NCI-H1436 treated with DMSO at 0.1 percent for 48 hours (cell line): ENCODE measurements at regions not wholly inside any gene's neighbourhood (a gene's known extent, or its start where the extent isn't known, plus 50 kb on each side); places are given as distances from the start of the nearest gene placed in this dataset.

Source experiments
- DNase-seq: peaks from one replicate; lab custom pipeline; 2025; lab: John Stamatoyannopoulos, UW

DNA sequence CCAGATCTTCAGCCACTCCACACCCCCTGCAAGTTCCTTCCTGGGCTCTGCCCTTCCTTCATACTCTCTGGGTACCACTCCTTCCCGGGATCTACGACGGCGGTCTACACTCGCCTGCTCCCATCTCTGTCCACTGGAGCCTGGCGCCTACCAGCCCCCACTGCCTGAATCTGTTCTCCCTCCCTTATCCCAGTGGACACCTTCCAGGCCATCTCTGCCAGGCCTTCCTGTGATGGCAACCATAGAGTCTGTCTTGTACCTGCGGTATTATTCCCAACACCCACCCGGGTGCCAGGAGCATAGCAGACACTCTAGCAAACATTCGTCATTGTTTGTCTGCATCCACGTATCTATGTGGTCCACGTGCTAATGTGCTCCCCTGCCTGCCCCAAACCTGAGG lies 140.9 kb downstream of the ZFP36L2 start:
- DNase-seq, result no peak

DNA sequence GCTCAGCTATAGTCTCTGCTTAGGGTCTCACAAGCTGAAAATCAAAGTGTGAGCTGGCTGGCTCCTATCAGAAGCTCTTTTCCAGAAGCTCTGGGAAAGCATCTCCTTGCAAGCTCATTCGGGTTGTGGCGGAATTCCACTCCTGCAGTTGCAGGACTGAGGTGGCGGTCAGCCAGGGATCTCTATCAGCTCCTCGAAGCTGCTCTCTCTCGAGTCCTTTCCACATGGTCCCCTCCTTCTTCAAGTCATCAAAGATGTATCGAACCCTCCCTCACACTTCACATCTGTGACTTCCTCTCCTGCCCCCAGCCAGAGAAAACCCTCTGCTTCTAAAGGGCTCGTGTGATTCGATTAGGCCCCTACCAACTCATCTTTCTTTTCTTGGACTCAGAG lies 141.7 kb downstream of the ZFP36L2 start:
- no peak for DNase-seq

DNA sequence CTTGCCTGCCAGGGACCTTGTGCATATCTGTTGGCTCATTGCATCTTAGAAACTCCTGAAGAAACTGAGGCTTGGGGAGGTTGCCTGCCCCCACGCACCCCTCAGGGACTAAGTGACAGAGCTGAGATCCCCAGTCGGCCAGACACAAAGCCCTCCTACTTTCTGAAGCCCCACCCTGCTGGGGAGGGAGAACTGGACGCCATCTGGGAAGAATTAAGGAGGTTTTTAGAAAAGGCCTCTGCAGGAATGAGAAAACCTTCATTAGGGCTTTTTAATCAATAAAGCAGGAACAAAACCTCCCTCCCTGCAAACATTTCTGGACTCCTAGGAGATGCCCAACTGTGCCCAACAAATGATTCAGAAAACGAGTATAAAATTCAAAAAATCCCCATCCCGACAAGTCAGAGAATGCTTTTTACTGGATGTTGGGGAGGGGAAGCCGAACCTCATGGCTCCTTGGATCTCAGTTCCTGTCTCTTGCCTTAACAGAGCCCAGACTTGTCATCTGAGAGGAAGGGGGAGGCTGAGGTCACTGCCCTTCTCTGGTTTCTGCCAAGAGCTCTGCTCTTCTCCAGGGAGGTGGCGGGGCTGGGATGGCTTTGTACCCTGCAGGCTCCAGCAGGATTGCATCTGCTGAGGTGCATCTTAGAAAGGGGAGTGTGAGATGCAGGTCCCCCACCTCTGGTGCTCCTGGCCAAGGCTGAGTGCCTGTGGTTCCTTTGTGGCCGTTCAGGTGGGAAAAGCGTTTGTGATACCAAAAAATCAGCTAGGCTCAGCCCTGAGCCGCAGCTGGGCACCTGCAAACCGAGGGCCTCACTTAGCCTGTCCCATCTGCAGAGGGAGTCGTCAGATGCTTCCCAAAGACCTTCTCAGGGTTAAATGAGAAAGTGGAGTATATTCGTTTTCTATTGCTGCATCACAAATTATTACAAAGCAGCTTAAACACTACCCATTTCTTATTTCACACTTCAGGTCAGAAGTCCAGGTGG lies 142.4 kb downstream of the ZFP36L2 start:
- DNase-seq, result no peak

DNA sequence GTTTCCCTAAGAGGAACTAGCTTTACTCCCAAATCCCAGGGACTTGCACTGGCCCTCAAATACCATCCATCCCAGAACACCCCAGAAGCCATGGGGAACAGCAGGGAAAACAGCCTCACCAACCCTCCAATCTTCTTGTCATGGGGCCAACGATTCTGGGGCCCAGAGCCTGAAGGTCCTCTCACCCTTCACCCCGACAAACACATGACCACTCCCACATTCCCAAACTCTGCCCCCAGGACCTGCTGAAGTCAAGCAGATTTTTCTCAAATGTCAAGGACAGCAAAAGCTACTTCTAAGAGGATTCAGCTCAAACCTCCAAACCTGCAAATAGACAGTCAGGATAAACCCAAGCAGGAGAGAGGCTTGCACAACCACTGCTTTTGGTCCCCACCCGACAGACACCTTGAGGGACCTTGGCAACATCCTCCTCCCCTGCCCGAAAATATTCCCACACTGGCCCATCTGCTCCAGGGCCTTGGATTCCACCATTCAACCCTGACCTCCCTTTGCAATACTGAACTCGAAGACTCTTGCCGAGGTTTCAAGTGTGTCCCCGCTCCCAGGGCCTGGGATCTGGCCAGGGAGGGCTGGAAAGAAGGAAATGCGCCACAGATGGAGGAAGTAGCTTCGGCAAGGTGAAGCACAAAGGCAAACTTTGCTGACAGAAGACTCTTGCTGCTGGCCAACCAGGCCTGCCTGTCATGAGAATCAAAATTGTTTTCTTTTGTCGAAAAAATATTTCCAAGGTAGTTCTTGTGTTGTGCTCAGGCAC lies 143.3 kb downstream of the ZFP36L2 start:
- DNase-seq, result no peak

DNA sequence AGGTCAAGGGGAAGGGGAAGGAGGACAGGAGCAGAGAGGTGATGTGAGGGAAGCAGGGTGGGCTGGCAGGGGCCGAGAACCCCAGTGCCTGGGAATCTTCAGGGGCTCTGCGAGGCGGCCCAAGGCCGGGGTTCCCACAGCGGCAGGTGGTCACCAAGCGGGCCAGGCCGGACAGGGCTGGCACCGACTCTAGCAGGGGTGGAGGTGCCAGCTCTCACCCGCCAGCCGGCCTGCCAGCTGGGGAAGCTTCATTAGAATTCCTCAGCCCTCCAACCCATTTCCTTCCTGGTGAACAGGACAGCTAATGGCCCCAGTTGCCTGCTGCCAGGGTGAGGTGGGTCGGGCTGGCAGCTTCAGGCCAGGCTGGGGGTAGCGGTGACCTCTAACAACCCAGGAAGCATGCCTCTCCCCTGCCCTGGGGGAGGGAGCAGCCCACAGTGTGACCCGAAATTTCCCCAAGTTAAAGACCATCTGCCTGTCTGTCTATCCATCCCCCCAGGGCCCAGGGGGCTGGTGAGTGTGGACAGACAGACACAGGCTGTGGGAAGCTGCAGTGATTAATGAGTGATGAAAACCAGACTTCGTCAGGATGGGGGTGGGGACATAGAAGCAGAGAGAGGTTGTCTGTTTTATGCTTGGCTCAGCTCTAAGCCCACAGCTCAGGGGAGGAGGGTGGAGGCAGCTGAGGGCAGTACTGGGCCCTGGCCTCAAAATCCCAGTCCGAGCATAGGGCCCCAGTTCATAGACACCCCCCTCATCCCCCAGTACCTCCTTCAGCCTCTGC lies 144.1 kb downstream of the ZFP36L2 start:
- no peak for DNase-seq

DNA sequence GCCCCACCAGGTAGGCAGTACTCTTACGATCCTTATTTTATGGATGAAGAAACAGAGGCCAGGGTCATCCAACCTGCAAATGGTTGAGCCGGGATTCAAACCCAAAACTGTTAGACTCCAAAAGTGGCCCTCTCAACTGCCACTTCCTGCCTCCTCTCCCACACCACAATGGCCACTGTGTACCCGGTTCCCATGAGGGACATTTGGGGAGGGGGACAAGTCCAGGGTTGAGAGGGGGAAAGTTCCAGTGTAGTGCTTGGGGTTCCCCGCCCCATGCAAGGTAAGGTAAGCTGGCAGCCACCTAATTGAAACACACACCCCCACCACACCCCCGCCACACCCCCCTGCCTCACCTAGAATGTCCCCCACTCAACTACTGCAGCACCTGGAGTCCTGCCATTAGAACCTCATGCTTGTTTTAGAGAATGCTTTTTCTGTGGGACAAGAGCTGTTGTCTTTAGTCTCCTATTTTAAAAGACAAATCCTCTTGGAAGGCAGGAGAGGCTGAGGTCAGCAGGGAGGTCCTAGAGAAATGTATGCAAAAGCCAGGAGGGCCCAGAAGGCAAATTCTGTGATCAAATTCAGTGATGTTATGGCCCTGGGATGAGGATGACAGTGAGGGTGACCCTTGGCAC lies 145.2 kb downstream of the ZFP36L2 start:
- DNase-seq, result no peak

DNA sequence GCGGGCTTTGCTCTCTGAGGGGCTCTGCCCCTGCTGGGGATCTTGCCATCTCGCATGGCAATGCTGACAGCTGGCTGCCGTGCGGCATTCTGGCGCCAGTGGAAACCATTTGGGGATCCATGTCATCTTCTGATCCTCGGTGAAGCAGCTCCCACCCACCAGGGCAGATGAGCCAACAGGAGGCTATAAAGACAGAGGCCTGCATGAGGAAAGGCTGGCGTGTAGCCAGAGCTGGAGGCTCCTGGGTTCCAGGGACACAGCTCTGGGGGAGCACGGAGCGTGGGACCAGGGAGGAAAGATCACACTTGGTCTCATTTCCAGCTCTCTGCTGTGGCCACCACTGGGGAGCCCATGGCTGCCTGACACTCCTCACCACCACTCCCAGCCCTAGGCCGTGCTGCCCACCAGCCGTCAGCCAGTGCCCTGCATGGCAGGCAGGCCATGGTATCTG lies 145.8 kb downstream of the ZFP36L2 start:
- no peak for DNase-seq

DNA sequence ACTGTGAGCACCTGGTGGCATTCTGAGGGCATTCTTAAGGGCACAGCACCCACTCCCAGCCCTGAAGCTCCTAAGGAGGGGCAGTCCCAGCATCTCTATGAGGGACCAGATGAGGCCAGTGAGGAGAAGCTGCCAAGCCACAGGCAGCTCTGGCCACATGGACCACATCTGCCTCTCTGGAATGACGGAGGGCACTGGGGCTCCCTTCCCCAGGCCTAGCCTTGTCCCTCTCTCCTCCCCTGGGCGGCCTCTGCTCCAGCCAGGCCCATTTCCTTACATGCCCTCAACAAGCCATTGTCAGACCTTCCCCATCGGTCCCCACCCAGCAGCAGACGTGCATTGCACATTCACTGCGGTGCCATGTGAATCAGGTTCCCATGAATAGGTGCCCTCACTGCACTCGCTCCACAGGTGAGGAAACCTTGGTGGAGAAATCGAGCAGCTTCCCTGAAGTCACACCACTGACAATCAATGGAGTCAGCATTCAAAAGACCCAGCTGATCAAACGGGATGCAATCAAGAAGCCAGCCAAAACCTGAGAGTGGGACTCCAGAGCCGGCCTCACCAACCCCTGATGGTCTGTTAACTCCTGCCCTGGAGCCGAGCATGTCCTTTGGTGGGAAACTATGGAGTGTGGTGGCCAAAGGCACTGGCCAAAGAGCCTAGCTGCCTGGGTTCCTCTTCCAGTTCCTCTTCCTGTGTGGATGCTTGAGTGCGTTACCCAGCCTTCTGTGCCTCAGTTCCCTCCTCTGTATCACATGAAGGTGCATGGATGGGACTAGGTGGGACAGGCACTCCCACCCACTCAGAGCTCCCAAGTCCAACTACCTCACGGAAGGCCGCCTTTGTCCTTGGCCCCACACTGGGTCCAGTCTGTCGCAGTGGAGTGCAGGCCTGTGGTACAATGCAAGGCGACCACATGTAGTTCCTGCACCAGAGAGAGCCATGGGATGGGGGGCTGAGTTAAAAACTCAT lies 147.3 kb downstream of the ZFP36L2 start:
- no peak for DNase-seq

DNA sequence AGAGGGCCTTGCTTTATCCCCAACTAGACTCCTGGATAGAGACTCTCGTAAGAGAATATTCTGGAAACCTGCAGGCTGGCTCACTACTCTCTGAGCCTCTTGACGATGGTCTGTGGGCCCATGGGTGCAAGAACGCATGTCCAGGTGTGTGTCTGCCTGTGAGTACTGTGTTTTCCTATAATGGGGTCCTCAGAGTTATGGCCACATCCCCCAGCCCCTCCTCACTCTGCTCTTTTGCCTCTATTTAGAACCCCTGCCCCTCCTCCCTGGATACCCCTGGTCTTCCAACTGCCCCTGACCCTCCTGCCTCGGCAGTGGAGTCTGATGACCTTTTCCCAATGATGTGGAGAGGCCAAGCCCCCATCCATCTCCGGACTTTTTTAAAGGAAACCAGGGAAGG lies 148.1 kb downstream of the ZFP36L2 start:
- no peak for DNase-seq

DNA sequence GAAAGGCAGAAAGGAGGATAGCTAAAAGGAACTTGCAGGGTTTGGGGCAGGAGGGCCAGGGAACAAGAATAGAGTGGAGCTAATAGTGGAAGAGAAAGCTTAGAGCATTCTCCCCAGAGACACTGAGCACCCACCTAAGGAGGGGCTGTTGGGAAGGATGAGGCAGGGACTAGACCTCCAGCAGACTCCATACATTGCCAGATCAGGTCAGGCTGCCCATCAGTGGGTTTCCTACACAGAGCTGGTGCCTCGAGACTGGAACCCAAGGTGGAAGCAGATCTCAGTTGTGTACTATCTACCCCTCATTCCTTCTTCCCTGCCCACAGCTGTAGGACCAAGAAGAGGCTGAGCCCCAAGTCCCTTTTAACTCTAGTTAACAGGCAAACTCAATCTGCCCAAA lies 148.5 kb downstream of the ZFP36L2 start:
- DNase-seq, result no peak

DNA sequence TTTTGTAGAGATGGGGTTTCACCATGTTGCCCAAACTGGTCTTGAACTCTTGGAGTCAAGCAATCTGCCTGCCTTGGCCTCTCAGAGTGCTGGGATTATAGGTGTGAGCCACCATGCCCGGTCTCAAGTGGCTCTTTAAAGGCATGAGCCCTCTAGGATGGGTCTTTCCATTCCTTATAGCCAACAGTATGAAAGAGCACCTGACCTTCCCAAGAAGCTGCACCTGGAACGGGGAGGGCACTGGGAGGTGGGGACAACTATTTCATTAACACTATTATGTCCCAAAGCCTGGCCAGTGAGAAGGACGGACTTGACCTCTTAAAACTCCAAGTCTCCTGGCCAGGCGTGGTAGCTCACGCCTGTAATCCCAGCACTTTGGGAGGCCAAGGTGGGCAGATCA lies 149.7 kb downstream of the ZFP36L2 start:
- DNase-seq, result no peak

DNA sequence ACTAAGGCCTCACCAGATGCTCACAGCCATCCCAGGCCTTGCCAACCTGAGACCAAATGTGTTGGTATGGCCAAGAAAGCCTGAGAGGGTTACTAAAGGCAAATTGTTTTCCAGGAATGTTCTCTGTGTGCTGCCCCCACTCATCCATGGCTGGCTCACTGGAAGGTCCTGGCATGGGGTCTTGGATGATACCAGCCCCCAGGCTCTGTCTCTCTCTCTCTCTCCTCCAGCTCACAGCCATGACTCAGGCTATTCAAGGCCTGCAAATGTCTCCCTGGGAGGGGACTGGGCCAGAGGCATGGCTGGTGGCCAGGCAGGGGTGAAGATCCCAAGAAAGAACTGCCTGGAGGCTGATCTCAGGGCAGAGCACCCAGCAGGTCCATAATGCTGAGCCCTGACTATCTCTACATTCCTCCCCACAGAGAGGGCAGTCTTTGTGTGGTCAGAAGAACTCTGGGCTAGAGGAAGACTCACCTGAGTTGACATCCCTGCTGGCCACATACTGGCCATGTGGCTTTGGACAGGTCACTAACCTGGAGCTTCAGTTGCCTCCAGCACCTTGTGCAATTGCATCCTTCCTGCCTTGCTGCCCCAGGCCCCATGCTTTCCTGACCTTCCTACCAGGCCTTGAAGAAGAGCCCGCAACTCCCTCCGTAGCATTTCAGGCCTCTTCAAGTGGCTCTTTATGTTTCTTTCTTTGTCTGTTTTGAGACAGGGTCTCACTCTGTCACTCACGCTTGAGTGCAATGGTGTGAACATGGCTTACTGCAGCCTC lies 150.4 kb downstream of the ZFP36L2 start:
- DNase-seq, result no peak

DNA sequence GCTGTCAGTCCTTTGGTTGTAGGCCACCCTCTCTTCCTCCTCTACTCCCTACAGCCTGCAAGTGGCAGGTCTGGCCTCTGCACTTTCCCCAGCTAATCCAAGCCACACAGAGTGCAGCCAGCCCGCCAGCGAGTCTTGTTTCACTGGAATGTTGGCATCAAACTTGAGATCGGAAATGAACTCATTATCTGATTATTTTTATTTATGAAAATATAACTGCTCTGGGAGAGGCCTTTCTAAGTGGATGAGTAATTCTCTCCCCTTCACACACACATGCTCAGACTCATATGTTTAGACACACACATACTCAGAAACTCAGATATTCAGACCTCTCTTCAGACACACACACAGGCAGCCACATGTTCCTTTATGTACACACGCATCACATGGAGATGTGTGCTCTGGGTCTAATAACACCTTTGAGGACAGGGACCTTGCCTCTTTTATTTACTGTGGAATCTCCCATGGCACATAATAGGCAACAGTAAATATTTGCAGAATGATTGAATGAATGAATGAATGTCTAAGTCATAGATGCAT lies 151.3 kb downstream of the ZFP36L2 start:
- no peak for DNase-seq

DNA sequence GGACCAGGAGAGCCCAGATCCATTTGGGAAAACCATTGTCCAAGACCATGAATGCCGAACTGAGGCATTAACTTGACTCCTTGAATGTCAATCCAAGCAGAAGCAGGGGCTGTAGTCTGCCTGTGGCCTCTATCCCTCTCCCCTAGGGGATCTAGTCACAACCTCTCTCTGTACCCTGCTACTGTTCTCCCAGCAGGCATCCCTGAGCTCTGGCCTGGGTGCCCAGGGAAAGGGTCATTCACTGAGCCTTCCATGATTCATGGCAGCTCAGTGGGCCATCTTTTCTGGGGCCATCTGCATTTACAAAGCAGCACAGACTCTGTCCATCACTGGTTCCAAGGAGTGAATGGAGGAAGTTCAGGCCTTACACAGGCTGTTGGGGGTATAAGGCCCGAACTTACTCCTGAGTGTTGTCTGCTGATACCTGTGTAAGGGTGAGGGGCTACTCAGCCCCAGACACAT lies 151.8 kb downstream of the ZFP36L2 start:
- no peak for DNase-seq

DNA sequence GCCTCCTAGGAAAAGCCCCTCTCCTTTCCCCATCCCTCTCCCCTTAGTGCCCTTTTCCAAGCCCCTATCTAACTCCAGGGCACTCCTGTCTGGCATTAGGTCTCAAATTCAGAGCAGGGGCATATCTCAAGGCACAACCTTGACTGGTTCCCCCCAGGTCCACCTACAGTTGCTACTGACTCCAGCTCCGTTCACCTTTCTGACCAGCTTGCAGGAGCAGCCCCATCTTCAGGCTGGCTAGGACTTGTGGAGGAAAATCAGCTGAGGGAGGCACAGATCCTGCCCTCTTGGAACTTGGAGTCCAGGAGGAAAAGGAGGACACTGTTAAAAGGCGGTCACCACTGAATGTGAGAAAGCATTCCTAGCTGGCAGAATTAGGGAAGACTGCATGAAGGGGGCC lies 152.4 kb downstream of the ZFP36L2 start:
- DNase-seq, result no peak

DNA sequence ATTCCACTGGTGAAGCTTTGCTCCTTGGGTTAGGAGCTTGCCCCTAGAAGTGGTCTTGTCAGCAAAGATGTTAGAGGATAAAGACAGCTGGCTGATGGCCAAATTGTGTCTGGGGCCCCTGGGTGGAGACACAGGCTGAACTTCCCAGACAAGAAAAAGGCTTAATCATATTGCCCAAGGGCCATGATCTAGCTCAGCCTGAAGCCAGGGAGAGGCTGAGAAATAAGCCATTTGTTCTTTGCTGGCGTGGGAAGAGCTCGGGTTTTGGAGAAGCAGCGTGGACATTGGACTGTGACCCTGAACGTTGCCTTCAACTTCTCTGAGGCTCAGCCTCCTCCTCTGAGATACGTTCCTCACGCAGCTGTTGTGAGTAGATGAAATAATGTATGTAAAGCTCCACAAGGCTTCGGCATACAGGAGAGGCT lies 153.0 kb downstream of the ZFP36L2 start:
- DNase-seq, result no peak

DNA sequence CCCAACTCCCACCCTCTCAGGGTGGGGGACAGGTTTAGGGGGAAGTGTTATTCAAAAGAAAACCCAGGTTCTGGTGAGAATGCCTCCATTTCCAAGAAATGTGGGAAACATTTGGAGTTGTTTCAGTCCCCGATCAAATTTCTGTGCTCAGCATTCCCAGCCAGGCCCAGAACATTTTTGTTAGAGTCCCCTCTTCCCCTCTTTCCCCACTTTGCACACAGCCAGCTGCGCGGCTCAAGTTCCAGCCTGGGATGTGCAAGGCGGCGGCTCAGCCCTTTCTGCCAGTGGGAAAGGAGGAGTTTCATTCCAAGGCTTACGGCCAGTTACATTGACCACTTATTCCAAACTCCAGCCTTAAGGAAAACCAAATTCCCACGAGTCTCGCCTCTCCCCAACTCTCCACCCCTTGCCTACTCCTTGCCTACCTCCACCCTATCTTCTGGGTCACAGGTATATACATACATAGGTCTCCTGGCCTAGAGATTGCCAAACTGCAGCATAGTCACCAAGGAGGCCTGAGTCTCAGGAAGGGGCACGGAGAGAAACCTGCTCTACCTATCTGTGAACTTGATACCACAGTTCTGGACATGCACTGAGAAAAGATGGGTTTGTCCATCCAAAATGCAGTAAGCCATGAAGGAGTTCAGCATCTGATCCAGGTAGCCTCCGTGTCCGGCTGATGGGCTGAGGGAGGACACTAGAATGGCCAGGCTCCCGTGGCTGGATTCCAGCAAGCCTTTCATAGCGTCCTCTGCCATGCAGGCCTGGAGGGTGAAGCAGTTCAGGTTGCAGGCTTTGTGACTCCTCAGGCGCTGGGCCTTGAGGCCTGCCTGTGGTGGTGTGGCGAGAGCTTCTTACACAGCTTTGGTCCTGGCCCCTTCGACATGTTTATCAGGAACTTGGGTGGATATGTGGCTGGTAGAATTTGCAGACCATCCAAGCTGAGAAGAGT lies 154.5 kb downstream of the ZFP36L2 start:
- no peak for DNase-seq
